ENCODE measurements at regions not wholly inside any gene's neighbourhood (a gene's known extent, or its start where the extent isn't known, plus 50 kb on each side); places are given as distances from the start of the nearest gene placed in this dataset.

DNA sequence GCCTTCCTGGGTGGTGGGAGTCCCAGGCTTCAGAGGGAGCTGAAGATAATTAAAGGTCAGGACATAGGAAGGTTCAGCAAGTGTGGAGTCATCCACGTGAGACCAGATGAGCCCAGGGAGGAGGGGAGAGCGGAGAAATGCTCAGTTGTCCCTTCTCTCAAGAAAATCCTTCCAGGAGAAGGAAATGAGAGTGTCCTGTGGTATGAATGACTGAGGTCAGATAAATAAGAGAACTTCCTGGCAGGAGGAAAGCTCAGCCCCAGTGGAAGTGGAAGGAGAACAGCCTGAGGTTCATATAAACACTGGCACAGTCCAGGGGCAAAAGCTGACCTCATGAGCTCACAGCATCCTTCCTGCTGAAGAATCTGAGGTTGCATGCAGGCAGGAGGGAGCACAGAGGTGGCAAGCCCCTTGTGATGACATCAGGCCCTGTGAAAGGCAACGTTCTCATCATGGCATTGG, 97.6 kb downstream of the NAV1 start:
- TF ChIP-seq, protein P1, sequence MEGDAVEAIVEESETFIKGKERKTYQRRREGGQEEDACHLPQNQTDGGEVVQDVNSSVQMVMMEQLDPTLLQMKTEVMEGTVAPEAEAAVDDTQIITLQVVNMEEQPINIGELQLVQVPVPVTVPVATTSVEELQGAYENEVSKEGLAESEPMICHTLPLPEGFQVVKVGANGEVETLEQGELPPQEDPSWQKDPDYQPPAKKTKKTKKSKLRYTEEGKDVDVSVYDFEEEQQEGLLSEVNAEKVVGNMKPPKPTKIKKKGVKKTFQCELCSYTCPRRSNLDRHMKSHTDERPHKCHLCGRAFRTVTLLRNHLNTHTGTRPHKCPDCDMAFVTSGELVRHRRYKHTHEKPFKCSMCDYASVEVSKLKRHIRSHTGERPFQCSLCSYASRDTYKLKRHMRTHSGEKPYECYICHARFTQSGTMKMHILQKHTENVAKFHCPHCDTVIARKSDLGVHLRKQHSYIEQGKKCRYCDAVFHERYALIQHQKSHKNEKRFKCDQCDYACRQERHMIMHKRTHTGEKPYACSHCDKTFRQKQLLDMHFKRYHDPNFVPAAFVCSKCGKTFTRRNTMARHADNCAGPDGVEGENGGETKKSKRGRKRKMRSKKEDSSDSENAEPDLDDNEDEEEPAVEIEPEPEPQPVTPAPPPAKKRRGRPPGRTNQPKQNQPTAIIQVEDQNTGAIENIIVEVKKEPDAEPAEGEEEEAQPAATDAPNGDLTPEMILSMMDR (IDR thresholded peaks at IDR 0.05; ENCODE audit: low read depth, low read length): no peak
- peak in 1 of 2 donors; percentile 50 for DNase-seq (ENCODE audit: low read depth in 1 of 2, low spot score in 1 of 2)
- Histone ChIP-seq H3K36me3 (no peaks in the 10 kb centered on the region), H3K27ac (peak overlapping the region; percentile 22), H3K4me3 (no peak overlapping the region), H3K27me3 (no peaks in the 10 kb centered on the region), H3K4me1 (ENCODE audit: low read depth) (peaks cover 35% of the 10 kb centered on the region), H3K9me3 (ENCODE audit: low read depth) (no peaks in the 10 kb centered on the region)

DNA sequence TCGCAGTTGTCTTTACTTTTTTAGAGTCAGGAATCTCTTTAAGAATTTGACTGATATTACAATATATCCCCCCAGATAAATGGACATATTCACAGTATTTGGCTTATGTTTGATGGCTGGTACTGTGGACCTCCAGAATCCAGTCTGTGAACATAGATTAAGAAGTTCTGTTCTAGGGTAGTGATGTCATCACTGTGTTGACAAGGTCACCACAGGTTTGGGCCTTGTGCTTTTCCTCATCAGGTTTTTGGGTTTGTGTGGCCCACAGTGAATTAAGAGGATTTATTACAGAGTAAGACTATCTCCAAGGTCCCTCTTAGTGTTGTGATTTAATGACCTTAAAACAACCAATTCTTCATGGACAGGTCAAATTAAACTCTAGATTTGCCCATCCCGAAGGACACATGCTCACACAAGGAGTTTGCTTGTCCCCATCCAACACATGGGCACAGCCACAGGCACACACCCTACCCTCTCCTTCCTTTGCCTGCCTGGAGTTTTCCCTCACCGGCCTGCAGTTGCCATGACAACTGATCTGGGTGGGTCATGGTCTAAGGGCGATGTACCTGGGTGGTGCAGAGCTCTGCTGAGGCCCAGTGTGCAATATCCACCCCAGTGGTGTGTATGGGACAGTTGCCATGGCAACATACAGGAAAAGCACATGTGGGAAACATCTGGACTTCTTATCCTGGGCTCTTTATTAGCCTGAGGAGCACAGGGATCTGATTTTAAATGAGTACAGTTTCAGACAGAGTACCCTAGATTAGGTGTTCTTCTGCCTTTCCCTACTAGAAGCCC, 98.6 kb downstream of the NAV1 start:
- Histone ChIP-seq H3K4me1 (ENCODE audit: low read depth) (peaks cover 35% of the 10 kb centered on the region), H3K36me3 (no peaks in the 10 kb centered on the region), H3K9me3 (ENCODE audit: low read depth) (no peaks in the 10 kb centered on the region), H3K27me3 (no peaks in the 10 kb centered on the region), H3K4me3 (no peak overlapping the region), H3K27ac (no peak overlapping the region)
- peak in 1 of 2 donors; percentile 57 for DNase-seq (ENCODE audit: low read depth in 1 of 2, low spot score in 1 of 2)
- TF ChIP-seq, protein P1 (IDR thresholded peaks at IDR 0.05; ENCODE audit: low read depth, low read length): no peak

DNA sequence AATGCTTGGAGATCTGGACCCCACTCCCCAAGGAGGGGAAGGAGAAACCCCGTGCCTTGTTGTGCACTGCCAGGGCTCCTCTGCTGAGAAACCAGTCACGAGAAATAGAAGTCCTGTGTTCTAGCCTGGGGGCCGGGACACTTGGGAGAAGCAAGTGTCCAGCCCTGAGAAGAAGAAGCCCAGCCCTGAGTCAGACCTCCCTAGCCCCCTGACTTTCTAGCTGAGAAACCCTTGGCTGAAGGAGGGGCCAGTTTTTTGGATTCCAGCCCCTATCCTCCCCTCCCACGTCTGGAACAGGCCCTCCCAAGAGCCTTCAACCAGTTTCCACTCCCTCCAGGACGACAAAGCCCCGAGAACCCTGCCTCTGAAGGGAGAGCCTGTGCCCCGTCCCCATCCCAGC, 100.5 kb downstream of the NAV1 start:
- peaks cover 30% of the 10 kb centered on the region for H3K4me1 ChIP-seq (ENCODE audit: low read depth)
- TF ChIP-seq, protein P1 (IDR thresholded peaks at IDR 0.05; ENCODE audit: low read depth, low read length): no peak
- no peak for DNase-seq (ENCODE audit: low read depth in 1 of 2, low spot score in 1 of 2)
- H3K27me3 ChIP-seq: no peaks in the 10 kb centered on the region
- H3K27ac ChIP-seq: peak overlapping the region; percentile 45
- H3K36me3 ChIP-seq: no peaks in the 10 kb centered on the region
- H3K9me3 ChIP-seq (ENCODE audit: low read depth): no peaks in the 10 kb centered on the region
- H3K4me3 ChIP-seq: no peak overlapping the region

DNA sequence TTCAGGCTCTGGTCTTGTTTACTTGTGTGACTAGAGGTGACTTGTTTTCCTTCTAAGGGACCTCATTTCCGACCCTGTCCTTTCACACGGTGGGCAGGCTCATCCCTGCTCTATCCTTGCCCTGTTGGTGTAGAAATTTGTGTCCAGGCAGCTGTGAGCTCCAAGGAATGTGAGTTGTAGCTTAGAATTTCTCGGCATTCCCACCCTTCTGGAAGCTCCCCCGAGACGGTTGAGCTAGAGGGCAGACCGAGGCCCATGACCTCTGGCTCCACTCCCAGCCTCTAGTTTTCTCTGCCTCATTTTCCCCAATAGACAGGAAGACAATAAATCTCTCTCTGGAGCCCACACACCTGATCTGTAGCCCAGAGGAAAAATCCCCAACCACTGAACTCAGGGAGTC, 100.9 kb downstream of the NAV1 start:
- peaks cover 27% of the 10 kb centered on the region for H3K4me1 ChIP-seq (ENCODE audit: low read depth)

DNA sequence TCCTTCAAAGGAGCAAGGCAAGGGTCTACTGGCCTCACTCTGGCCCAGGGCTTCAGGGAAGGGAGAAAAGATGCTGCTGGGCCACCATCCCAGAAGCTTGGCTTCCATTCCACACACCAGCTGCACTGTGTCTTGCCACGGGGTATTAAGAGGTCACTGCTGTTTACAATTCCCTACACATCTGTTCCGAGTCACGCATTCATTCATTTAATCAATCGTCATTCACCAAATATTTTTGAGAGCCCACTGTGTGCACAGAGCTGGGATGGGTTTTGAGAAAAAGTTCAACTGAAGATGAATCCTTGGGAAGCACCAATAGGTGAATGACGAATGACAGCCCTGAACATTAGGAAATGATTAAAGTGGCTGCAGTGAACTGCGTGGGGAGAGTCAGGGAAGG, 101.7 kb downstream of the NAV1 start:
- Histone ChIP-seq H3K27me3 (no peaks in the 10 kb centered on the region), H3K4me1 (ENCODE audit: low read depth) (peaks cover 23% of the 10 kb centered on the region), H3K4me3 (no peak overlapping the region), H3K9me3 (ENCODE audit: low read depth) (no peaks in the 10 kb centered on the region), H3K36me3 (no peaks in the 10 kb centered on the region), H3K27ac (no peak overlapping the region)
- peak in 1 of 2 donors; percentile 80 for DNase-seq (ENCODE audit: low read depth in 1 of 2, low spot score in 1 of 2)
- TF ChIP-seq, protein P1 (IDR thresholded peaks at IDR 0.05; ENCODE audit: low read depth, low read length): no peak

More for the DNA sequence above, 100.9 kb downstream of the NAV1 start:
- DNase-seq (ENCODE audit: low read depth in 1 of 2, low spot score in 1 of 2): peak in 1 of 2 donors; percentile 27
- Histone ChIP-seq H3K9me3 (ENCODE audit: low read depth) (no peaks in the 10 kb centered on the region), H3K27me3 (no peaks in the 10 kb centered on the region), H3K4me3 (no peak overlapping the region), H3K27ac (peak overlapping the region; percentile 45), H3K36me3 (no peaks in the 10 kb centered on the region)
- TF ChIP-seq, protein P1 (IDR thresholded peaks at IDR 0.05; ENCODE audit: low read depth, low read length): no peak

Measured in cardiac muscle cell (in vitro differentiated cells and primary cell).